Sciatic nerve (tissue), 2 donors: ENCODE measurements at regions not wholly inside any gene's neighbourhood (a gene's known extent, or its start where the extent isn't known, plus 50 kb on each side); places are given as distances from the start of the nearest gene placed in this dataset.

ENCODE experiments used
- ATAC-seq: fragments of 200-7000 bp; cut with Tn5 transposase; one replicate; pipeline ENCODE4 v1.9.1; 2020; ENCODE audit warnings: mild to moderate bottlenecking, moderate library complexity
- DNase-seq: peaks from one replicate; pipeline ENCODE4 v3.0.0-alpha.2; 2020; ENCODE audit warnings: low spot score
- intact Hi-C: fragments of 100-400 bp; cut with DNase I; formaldehyde crosslinking; loops from one replicate; pipeline ENCODE4 v1.14.2; 2022
- donor health status: DM: no; HTN: no; CAD: no.
- donor health status: DM: no; HTN: no; CAD: no.

GRCh38 chr16:49014277-49015224 lies 267.1 kb downstream of the CBLN1 start:
- ATAC-seq: no peak
- DNase-seq: no peak
- intact Hi-C loops: no loop called here

GRCh38 chr16:49013727-49014080 lies 267.9 kb downstream of the CBLN1 start:
- ATAC-seq (no peak), DNase-seq (no peak)
- intact Hi-C loops: no loop called here

- DNase-seq (no peak), ATAC-seq (peak; percentile 26)
- intact Hi-C loops: no loop called here
Measured at GRCh38 chr16:49012961-49013726, 268.5 kb downstream of the CBLN1 start.

- no peak for DNase-seq
- intact Hi-C loops: no loop called here
- ATAC-seq: no peak
Measured at GRCh38 chr16:49011901-49012300, 269.7 kb downstream of the CBLN1 start.

GRCh38 chr16:49010879-49011278 lies 270.8 kb downstream of the CBLN1 start:
- DNase-seq (no peak), ATAC-seq (no peak)
- intact Hi-C loops: no loop called here

GRCh38 chr16:49010396-49010795 lies 271.2 kb downstream of the CBLN1 start:
- DNase-seq (no peak), ATAC-seq (no peak)
- intact Hi-C loops: no loop called here

DNA sequence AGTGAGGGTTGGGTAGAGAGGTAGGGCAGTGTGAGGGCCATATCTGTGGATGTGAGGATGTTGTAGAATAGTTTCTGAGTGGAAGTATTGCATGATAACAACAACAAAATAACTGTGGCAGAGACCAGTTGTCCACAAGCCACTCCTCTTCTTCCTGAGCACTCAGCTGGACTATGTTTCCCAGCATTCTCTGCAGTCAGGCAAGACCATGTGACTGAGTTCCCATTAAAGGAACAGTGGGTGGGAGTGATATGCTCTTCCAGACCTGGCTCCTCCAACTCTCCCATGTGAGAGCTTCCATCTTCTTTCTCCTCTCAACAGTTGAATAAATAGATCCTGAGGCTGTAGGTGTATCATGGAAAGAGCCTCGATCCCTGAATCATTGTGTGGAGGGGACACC lies 272.4 kb downstream of the CBLN1 start:
- intact Hi-C loops: no loop called here
- DNase-seq (no peak), ATAC-seq (no peak)

DNA sequence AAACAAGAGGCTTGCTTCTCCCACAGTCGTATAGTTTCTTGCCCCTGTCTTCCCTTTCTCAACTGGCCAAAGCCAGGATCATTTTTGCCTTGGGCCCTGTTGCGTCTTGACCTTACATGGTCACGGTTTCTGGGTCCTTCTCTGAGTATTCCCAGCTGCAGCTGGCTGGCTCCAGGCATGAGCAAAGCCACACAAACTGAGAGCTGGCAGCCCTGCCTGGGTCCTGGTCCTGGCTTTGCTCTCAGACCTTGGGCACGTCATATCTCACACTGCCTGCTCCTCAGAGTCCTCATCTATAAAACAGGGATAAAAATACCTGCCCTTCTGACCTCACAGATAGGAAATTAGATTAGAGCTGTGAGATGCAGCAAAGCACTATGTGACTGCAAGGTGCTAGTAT lies 277.6 kb downstream of the CBLN1 start:
- ATAC-seq (no peak), DNase-seq (no peak)
- intact Hi-C loops: no loop called here

- DNase-seq (no peak), ATAC-seq (no peak)
- intact Hi-C loops: no loop called here
Measured at GRCh38 chr16:49003022-49003421, 278.6 kb downstream of the CBLN1 start.

GRCh38 chr16:49000594-49000993 lies 281.0 kb downstream of the CBLN1 start:
- ATAC-seq (no peak), DNase-seq (no peak)
- intact Hi-C loops: no loop called here

DNA sequence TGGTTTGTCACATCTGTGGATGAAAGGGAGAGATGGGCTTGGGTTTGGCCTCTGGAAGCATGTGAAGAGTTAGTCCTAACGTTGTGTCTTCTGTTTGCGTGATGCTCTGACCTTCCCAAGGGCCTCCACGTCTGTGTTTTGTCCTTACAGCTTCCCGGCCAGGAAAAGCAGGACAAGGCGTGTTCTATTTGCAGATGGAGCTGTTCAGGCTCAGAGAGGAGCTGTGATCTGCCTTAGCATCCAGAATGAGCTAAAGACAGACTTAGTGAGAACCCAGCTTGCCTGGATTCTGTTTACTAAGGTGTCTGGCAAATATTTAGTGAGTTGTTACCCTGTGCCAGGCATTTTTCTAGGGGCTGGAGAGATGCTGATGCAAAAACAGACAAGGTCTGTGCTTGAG lies 282.1 kb downstream of the CBLN1 start:
- ATAC-seq: no peak
- no peak for DNase-seq
- intact Hi-C loops: no loop called here

- no peak for DNase-seq
- ATAC-seq: no peak
- intact Hi-C loops: no loop called here
Measured at GRCh38 chr16:48999044-48999443, 282.6 kb downstream of the CBLN1 start.

GRCh38 chr16:48997946-48998345 lies 283.7 kb downstream of the CBLN1 start:
- DNase-seq: no peak
- no peak for ATAC-seq
- intact Hi-C loops: no loop called here

- intact Hi-C loops: no loop called here
- DNase-seq (no peak), ATAC-seq (no peak)
Measured at GRCh38 chr16:48997081-48997615, 284.5 kb downstream of the CBLN1 start.

GRCh38 chr16:48978501-48978900 lies 303.1 kb downstream of the CBLN1 start:
- no peak for ATAC-seq
- DNase-seq: no peak
- intact Hi-C loops: loop anchor here (10.0 kb wide), 1 partner anchor 1706 kb away; the partner anchor contains the start of gene SNX20

DNA sequence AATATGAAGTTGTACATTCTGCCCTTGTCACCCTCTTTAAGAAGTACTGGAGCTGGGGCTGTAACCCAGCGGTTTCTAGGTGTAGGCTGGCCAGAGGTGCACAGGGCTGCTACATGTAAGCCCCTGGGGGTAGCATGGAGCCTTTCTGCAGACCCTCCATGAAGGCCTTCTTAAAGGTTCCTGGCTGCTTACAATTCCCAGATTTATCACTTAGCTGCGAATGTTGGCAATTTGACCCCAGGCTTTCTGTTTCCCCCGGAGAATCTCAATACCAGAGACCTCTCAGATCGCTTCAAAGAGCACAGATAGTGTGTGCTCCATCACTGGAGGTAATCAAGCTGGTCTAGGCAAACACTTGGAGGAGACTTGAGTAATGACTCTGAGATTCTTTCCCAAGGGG lies 309.4 kb downstream of the CBLN1 start:
- ATAC-seq: no peak
- no peak for DNase-seq
- intact Hi-C loops: loop anchor here (10.0 kb wide), 1 partner anchor 1713 kb away; the partner anchor contains the start of gene SNX20

DNA sequence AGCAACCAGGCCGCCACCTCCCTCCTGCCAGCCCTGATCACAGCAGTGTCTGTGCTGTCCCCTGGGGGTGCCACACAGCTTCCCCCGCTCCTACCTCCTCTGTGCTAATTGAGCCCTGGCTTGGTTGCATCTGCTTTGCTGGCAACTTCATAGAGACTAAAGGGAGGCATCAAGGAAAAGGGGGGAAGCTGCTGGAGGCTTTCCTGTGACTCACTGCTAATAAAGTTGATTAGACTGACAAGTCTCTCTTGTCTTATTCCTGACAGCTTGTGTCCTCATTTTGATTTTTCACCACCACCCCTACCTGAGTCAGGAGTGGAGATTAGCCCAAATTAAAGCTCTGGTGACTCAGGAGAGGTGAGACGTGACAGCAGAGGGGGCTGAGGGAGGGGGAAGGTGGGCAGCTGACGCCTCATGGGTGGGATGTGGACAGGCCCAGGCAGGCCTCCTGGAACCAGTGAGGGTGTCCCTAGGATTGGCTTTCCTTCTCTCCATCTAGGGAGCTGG lies 310.0 kb downstream of the CBLN1 start:
- ATAC-seq (no peak), DNase-seq (no peak)
- intact Hi-C loops: loop anchor here (10.0 kb wide), 1 partner anchor 1713 kb away; the partner anchor contains the start of gene SNX20

- DNase-seq (no peak), ATAC-seq (no peak)
- intact Hi-C loops: loop anchor here (10.0 kb wide), 1 partner anchor 1715 kb away; the partner anchor contains the start of gene SNX20
Measured at GRCh38 chr16:48970216-48970615, 311.4 kb downstream of the CBLN1 start.

DNA sequence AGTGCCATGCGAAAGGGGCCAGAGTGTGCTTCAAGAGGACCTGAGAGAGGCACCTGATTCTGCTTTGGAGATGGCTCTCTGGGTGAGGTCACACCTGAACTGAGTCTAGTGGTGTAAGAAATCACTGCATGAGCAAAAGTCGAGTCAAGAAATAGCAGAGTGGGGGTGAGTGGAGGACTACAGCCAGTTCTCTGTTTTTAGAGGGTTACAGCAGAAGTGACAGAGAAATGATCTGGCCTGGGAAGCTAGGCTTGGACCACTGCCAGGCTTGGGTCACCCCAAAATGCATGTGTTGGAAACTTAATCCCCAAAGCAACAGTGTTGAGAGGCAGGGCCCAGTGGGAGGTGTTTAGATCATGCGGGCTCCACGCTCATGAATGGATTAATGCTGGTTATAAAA lies 312.0 kb downstream of the CBLN1 start:
- intact Hi-C loops: loop anchor here (10.0 kb wide), 1 partner anchor 1715 kb away; the partner anchor contains the start of gene SNX20
- no peak for DNase-seq
- no peak for ATAC-seq
